ENCODE measurements at regions not wholly inside any gene's neighbourhood (a gene's known extent, or its start where the extent isn't known, plus 50 kb on each side); places are given as distances from the start of the nearest gene placed in this dataset.

DNA sequence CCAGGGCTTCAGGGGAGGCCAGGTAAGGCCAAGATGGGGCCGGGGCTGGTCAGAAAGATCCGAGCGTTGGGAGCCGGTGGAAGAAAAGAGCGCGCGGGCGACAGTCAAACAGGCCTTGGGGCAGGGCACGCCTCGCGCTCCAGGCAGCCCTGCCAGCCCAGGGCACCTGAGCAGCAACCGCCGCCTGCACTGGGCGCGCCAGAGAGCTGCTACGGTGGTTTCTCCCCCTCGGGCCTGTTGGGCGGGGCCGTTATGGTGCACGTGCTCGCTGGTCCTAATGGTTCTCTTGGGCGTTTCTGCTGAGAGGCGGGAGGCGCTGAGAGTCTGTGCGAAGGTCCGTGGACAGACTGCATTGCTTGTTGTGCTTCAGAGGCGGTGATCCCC lies 787.4 kb downstream of the CDY1 start (continued):
- TF ChIP-seq CTCF (IDR thresholded peaks at IDR 0.05 in 2 of 3, conservative IDR thresholded peaks at IDR 0.05 in 1 of 3; ENCODE audit: borderline replicate concordance in 1 of 3, insufficient read depth in 1 of 3, low read depth in 2 of 3, low read length in 2 of 3) (no peak), EZH2 (IDR thresholded peaks at IDR 0.05) (no peak), CEBPB (IDR thresholded peaks at IDR 0.05; ENCODE audit: low read depth) (no peak)
- TF ChIP-seq, protein P1, sequence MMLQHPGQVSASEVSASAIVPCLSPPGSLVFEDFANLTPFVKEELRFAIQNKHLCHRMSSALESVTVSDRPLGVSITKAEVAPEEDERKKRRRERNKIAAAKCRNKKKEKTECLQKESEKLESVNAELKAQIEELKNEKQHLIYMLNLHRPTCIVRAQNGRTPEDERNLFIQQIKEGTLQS (IDR thresholded peaks at IDR 0.05), result no peak
